ENCODE measurements at regions not wholly inside any gene's neighbourhood (a gene's known extent, or its start where the extent isn't known, plus 50 kb on each side); places are given as distances from the start of the nearest gene placed in this dataset.

- TF ChIP-seq, protein P1, sequence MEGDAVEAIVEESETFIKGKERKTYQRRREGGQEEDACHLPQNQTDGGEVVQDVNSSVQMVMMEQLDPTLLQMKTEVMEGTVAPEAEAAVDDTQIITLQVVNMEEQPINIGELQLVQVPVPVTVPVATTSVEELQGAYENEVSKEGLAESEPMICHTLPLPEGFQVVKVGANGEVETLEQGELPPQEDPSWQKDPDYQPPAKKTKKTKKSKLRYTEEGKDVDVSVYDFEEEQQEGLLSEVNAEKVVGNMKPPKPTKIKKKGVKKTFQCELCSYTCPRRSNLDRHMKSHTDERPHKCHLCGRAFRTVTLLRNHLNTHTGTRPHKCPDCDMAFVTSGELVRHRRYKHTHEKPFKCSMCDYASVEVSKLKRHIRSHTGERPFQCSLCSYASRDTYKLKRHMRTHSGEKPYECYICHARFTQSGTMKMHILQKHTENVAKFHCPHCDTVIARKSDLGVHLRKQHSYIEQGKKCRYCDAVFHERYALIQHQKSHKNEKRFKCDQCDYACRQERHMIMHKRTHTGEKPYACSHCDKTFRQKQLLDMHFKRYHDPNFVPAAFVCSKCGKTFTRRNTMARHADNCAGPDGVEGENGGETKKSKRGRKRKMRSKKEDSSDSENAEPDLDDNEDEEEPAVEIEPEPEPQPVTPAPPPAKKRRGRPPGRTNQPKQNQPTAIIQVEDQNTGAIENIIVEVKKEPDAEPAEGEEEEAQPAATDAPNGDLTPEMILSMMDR (IDR thresholded peaks at IDR 0.05): no peak
- TF ChIP-seq POLR2A (IDR thresholded peaks at IDR 0.05): no peak
These were observed 397.0 kb upstream of the ARRDC4 start for GRCh38 chr15:97563516-97563915.
